PFSK-1 (cell line): ENCODE measurements at regions not wholly inside any gene's neighbourhood (a gene's known extent, or its start where the extent isn't known, plus 50 kb on each side); places are given as distances from the start of the nearest gene placed in this dataset.

Experiments
- POLR2AphosphoS5 ChIP-seq: IDR thresholded peaks from 2 replicates; pipeline ENCODE4 v1.6.1; 2012; ENCODE audit warnings: low read depth, mild to moderate bottlenecking, control low read depth, low read length, moderate library complexity
- SIN3A ChIP-seq: IDR thresholded peaks from 2 replicates; pipeline ENCODE4 v1.6.1; 2012; ENCODE audit warnings: mild to moderate bottlenecking, low read length, moderate library complexity, borderline replicate concordance; ENCODE audit not compliant: insufficient read depth
- TAF1 ChIP-seq: IDR thresholded peaks from 2 replicates; pipeline ENCODE4 v1.6.1; 2012; ENCODE audit warnings: low read length, control low read depth, borderline replicate concordance; ENCODE audit not compliant: insufficient read depth

DNA sequence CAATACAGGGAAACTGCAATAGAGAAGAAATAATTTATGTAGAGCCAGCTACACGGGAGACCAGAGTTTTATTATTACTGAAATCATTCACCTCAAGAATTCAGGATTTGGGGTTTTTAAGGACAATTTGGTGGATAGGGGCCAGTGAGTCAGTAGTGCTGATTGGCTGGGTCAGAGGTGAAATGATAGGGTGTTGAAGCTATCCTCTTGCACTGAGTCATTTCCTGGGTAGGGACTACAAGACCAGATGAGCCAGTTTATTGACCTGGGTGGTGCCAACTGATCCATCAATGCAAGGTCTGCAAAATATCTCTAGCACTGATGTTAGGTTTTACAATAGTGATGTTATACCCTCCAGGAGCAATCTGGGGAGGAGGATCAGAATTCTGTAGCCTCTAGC, 486.3 kb downstream of the LRIG3 start:
- TF ChIP-seq TAF1: no peak
- TF ChIP-seq POLR2AphosphoS5: no peak
- TF ChIP-seq SIN3A: no peak
